Liver (tissue), 8 donors: ENCODE measurements at regions not wholly inside any gene's neighbourhood (a gene's known extent, or its start where the extent isn't known, plus 50 kb on each side); places are given as distances from the start of the nearest gene placed in this dataset.

Experiments
- DNase-seq: peaks from one replicate; pipeline ENCODE4 v3.0.0-alpha.2; 2017; ENCODE audit warnings: low spot score
- H3K27ac ChIP-seq, 2 donors: one replicate each; pipeline ENCODE4 v1.7.0; 2013; ENCODE audit warnings: inconsistent platforms in 2 of 2, low read length in 2 of 2, control low read depth in 1 of 2, low read depth in 1 of 2, mild to moderate bottlenecking in 1 of 2
- H3K27me3 ChIP-seq, 4 donors: one replicate each; pipeline versions ENCODE4 v1.6.1 to v1.7.0; 2013; ENCODE audit warnings: low read length in 3 of 4, inconsistent platforms in 1 of 4, mild to moderate bottlenecking in 1 of 4, moderate library complexity in 1 of 4; ENCODE audit not compliant: control insufficient read depth in 4 of 4, insufficient read depth in 4 of 4
- H3K36me3 ChIP-seq, 4 donors: one replicate each; pipeline versions ENCODE4 v1.6.1 to v1.7.0; 2013; ENCODE audit warnings: low read length in 3 of 4, mild to moderate bottlenecking in 3 of 4, low read depth in 1 of 4, moderate library complexity in 1 of 4; ENCODE audit not compliant: control insufficient read depth in 4 of 4, insufficient read depth in 3 of 4
- H3K4me1 ChIP-seq, 4 donors: one replicate each; pipeline versions ENCODE4 v1.6.1 to v1.7.0; 2013; ENCODE audit warnings: low read length in 3 of 4, mild to moderate bottlenecking in 3 of 4, moderate library complexity in 1 of 4; ENCODE audit not compliant: control insufficient read depth in 4 of 4, insufficient read depth in 4 of 4
- H3K4me3 ChIP-seq, 3 donors: one replicate each; pipeline versions ENCODE4 v1.6.1 to v1.7.0; 2013; ENCODE audit warnings: low read length in 3 of 3, control low read depth in 1 of 3, low read depth in 1 of 3, mild to moderate bottlenecking in 1 of 3
- H3K9ac ChIP-seq, 2 donors: one replicate each; pipeline ENCODE4 v1.7.0; 2013; ENCODE audit warnings: low read length in 2 of 2, mild to moderate bottlenecking in 2 of 2, moderate library complexity in 2 of 2, control low read depth in 1 of 2, low read depth in 1 of 2
- H3K9me3 ChIP-seq, 4 donors: one replicate each; pipeline versions ENCODE4 v1.6.1 to v1.7.0; 2013; ENCODE audit warnings: low read length in 3 of 4; ENCODE audit not compliant: control insufficient read depth in 4 of 4
- ATF3 ChIP-seq: IDR thresholded peaks from 2 replicates; pipeline ENCODE4 v1.6.1; 2016; ENCODE audit warnings: antibody characterized with exemption
- CTCF ChIP-seq: fragments of 150-350 bp; IDR thresholded peaks from 2 replicates; pipeline ENCODE4 v1.5.1; 2017; ENCODE audit warnings: improper control_type of control experiment, low read depth, low read length; ENCODE audit not compliant: missing input control
- EGR1 ChIP-seq, 2 donors: IDR thresholded peaks; 2 replicates each; pipeline ENCODE4 v1.6.1; 2016 to 2018; ENCODE audit warnings: antibody characterized with exemption in 2 of 2, low read depth in 2 of 2
- FOXA1 ChIP-seq: IDR thresholded peaks from 2 replicates; pipeline ENCODE4 v1.6.1; 2016; ENCODE audit warnings: antibody characterized with exemption
- FOXA2 ChIP-seq: IDR thresholded peaks from 2 replicates; pipeline ENCODE4 v1.6.1; 2016; ENCODE audit warnings: antibody characterized with exemption
- GABPA ChIP-seq, 2 donors: IDR thresholded peaks in 1 of 2; conservative IDR thresholded peaks in 1 of 2; 2 replicates each; pipeline ENCODE4 v1.6.1; 2016; ENCODE audit warnings: antibody characterized with exemption in 2 of 2, mild to moderate bottlenecking in 1 of 2, moderate library complexity in 1 of 2
- HNF4A ChIP-seq, 2 donors: conservative IDR thresholded peaks; 2 replicates each; pipeline ENCODE4 v1.6.1; 2016; ENCODE audit warnings: antibody characterized with exemption in 2 of 2, mild to moderate bottlenecking in 2 of 2
- HNF4G ChIP-seq: IDR thresholded peaks from 2 replicates; pipeline ENCODE4 v1.6.1; 2016; ENCODE audit warnings: antibody characterized with exemption
- JUND ChIP-seq, 2 donors: IDR thresholded peaks; 2 replicates each; pipeline ENCODE4 v1.6.1; 2016; ENCODE audit warnings: antibody characterized with exemption in 2 of 2
- MAX ChIP-seq: IDR thresholded peaks from 2 replicates; pipeline ENCODE4 v1.6.1; 2016; ENCODE audit warnings: antibody characterized with exemption
- NR2F2 ChIP-seq: IDR thresholded peaks from 2 replicates; pipeline ENCODE4 v1.6.1; 2016; ENCODE audit warnings: antibody characterized with exemption
- RAD21 ChIP-seq, 2 donors: IDR thresholded peaks; 2 replicates each; pipeline ENCODE4 v1.6.1; 2016; ENCODE audit warnings: antibody characterized with exemption in 2 of 2, mild to moderate bottlenecking in 2 of 2
- REST ChIP-seq: IDR thresholded peaks from 2 replicates; pipeline ENCODE4 v1.6.1; 2016; ENCODE audit warnings: antibody characterized with exemption, mild to moderate bottlenecking
- RXRA ChIP-seq, 2 donors: IDR thresholded peaks; 2 replicates each; pipeline ENCODE4 v1.6.1; 2017 to 2018; ENCODE audit warnings: antibody characterized with exemption in 2 of 2, mild to moderate bottlenecking in 1 of 2
- SP1 ChIP-seq: IDR thresholded peaks from 2 replicates; pipeline ENCODE4 v1.6.1; 2018; ENCODE audit warnings: antibody characterized with exemption, mild to moderate bottlenecking
- TAF1 ChIP-seq: conservative IDR thresholded peaks from 2 replicates; pipeline ENCODE4 v1.6.1; 2016; ENCODE audit warnings: antibody characterized with exemption, mild to moderate bottlenecking
- YY1 ChIP-seq: IDR thresholded peaks from 2 replicates; pipeline ENCODE4 v1.6.1; 2016; ENCODE audit warnings: antibody characterized with exemption, mild to moderate bottlenecking
- ZBTB33 ChIP-seq: IDR thresholded peaks from 2 replicates; pipeline ENCODE4 v1.6.1; 2016; ENCODE audit warnings: antibody characterized with exemption
- whole genome bisulfite sequencing: extraction: QIAGEN DNeasy Blood & Tissue Kit; methylation state at CpG from one replicate; pipeline ENCODE4 v1.1.7; 2013; 5-methylcytosine and 5-hydroxymethylcytosine counted together
- donor health status: healthy.
- donor health status: healthy.
- donor health status: healthy.
- donor health status: healthy.
- donor health status: healthy.

GRCh38 chr7:36040679-36041078, 112.4 kb upstream of the EEPD1 start (continued):
- TF ChIP-seq CTCF: no peak
- no peak for TF ChIP-seq HNF4A (conservative IDR thresholded peaks at IDR 0.05)

- no peak for TF ChIP-seq ATF3
- TF ChIP-seq RXRA (IDR thresholded peaks at IDR 0.05): no peak
- no peak for TF ChIP-seq FOXA2
- TF ChIP-seq HNF4G: no peak
- TF ChIP-seq NR2F2: no peak
- TF ChIP-seq TAF1: no peak
- no peak for TF ChIP-seq SP1
- no peak for TF ChIP-seq MAX
- TF ChIP-seq HNF4A (conservative IDR thresholded peaks at IDR 0.05): no peak
- no peak for DNase-seq
- WGBS: 89% methylated on average over 6 of the region's 6 CpGs
- no peak overlapping the region for H3K4me3 ChIP-seq
- peaks cover 3 to 8% (median 4%) of the 10 kb centered on the region in 4 donors for H3K4me1 ChIP-seq
- no peak overlapping the region for H3K27ac ChIP-seq
- H3K36me3 ChIP-seq: no peaks in the 10 kb centered on the region
- H3K9ac ChIP-seq: no peak overlapping the region
- no peaks in the 10 kb centered on the region for H3K9me3 ChIP-seq
- H3K27me3 ChIP-seq: no peaks in the 10 kb centered on the region
These were observed 108.8 kb upstream of the EEPD1 start for GRCh38 chr7:36044101-36044892.

GRCh38 chr7:36045326-36045725, 107.7 kb upstream of the EEPD1 start:
- no peak for DNase-seq
- H3K27ac ChIP-seq: peak overlapping the region in 1 of 2 donors; percentile 16
- H3K4me3 ChIP-seq: no peak overlapping the region
- TF ChIP-seq FOXA1 (no peak), YY1 (peak; percentile 72), ZBTB33 (peak; percentile 38), EGR1 (IDR thresholded peaks at IDR 0.05; ENCODE audit: low read depth in 2 of 2) (no peak), JUND (IDR thresholded peaks at IDR 0.05) (no peak), ATF3 (no peak), HNF4G (no peak), MAX (peak; percentile 95), RXRA (IDR thresholded peaks at IDR 0.05) (peak; percentile 32 to 81), NR2F2 (peak; percentile 57), TAF1 (no peak), GABPA (IDR thresholded peaks at IDR 0.05 in 1 of 2, conservative IDR thresholded peaks at IDR 0.05 in 1 of 2) (peak; percentile 33 to 75), SP1 (peak; percentile 35), RAD21 (IDR thresholded peaks at IDR 0.05) (peak in 1 of 2 donors; percentile 48), HNF4A (conservative IDR thresholded peaks at IDR 0.05) (peak; percentile 19 to 65), REST (no peak), CTCF (no peak), FOXA2 (peak; percentile 69)
- H3K36me3 ChIP-seq: no peaks in the 10 kb centered on the region
- H3K9me3 ChIP-seq: no peaks in the 10 kb centered on the region
- peaks cover 3 to 8% (median 4%) of the 10 kb centered on the region in 4 donors for H3K4me1 ChIP-seq
- WGBS: 21% methylated on average over 2 of the region's 2 CpGs
- no peak overlapping the region for H3K9ac ChIP-seq
- no peaks in the 10 kb centered on the region for H3K27me3 ChIP-seq
